ENCODE measurements at regions not wholly inside any gene's neighbourhood (a gene's known extent, or its start where the extent isn't known, plus 50 kb on each side); places are given as distances from the start of the nearest gene placed in this dataset.

DNA sequence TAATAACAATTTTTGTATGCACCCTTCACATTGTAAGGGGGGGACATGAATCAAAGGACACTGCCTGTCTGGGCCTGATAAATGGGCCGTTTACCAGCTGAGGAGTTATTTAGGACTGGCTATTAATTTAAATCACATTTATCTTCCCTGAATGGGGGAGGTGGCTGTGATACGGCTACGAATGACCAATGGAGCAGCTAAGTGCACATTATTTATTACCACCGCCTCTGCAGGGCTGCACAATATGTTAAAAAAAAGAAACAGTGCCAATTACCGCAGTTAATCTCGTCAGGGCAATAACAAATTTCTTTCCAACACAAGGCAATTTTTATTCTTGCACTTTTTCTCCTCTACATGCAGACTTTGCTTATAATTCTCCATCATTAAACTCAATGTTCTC is 318.4 kb downstream of the IRX2 start:
- no peak for DNase-seq

GRCh38 chr5:2432076-2432920 is 319.2 kb downstream of the IRX2 start:
- DNase-seq, result no peak

GRCh38 chr5:2430606-2431005 is 320.9 kb downstream of the IRX2 start:
- DNase-seq, result no peak

GRCh38 chr5:2427983-2428382 is 323.5 kb downstream of the IRX2 start:
- no peak for DNase-seq

- no peak for DNase-seq
Measured at GRCh38 chr5:2423634-2424033, 327.8 kb downstream of the IRX2 start.

DNA sequence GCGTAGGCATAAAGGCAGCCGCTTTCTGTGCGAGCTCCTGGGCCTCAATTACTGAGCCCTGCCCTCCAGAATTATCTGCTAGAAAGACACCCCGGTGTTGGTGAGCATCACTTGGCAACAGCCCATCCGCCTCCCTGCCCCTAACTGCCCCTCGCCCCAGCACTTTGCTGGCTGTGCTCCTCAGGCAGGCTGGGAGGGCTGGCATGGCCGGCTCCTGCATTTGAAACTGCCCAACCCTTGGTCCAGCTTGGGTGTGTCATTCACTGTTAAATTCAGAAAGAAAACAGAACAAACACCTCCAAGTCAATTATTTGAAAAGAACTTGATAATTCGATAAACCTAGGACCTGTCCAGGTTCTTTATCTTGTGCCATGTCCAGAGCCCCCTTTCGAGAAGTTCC is 334.2 kb downstream of the IRX2 start:
- no peak for DNase-seq

- no peak for DNase-seq
Measured at GRCh38 chr5:2415678-2416077, 335.8 kb downstream of the IRX2 start.

- no peak for DNase-seq
Measured at GRCh38 chr5:2410451-2410850, 341.0 kb downstream of the IRX2 start.

GRCh38 chr5:2403296-2403695 is 348.2 kb downstream of the IRX2 start:
- no peak for DNase-seq

DNA sequence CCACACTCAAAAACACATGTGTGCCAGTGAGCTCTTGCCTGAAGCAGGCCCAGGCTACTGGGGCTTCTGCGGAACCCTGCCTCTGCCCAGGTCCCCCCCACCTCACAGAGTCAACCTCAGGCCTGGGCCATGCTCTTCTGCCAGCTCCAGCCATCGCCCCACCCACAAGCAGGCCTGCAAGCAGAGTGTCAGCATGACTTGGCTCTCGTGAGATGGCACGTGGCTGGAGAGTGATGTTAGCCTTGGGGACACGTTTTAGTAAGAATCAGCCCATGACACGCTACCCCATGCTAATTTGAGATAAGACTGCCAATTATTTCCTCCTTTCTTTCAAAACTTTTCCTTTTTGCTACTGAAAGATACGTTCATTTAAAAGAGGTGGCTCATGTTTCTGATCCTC is 351.7 kb downstream of the IRX2 start:
- no peak for DNase-seq

DNA sequence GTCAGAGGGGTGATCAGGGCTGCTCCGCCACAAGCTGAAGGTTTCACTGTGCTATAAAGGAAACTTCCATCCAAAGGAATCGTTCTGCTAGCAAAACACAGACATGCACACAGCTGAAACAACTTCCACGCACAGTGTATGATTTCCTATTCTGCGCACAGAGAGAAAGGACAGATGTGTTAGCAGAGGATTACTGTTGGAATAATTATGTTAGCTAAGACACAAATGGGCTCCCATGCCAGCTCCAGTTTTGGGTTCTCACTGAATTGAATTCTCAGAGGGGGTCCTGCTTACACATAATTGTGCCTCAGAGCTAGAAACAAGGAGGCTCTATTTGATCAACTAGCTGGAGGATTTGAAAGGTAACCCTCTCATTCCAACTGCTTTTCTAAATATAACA is 352.4 kb downstream of the IRX2 start:
- DNase-seq, result no peak

- DNase-seq, result no peak
Measured at GRCh38 chr5:2393556-2393955, 357.9 kb downstream of the IRX2 start.

DNA sequence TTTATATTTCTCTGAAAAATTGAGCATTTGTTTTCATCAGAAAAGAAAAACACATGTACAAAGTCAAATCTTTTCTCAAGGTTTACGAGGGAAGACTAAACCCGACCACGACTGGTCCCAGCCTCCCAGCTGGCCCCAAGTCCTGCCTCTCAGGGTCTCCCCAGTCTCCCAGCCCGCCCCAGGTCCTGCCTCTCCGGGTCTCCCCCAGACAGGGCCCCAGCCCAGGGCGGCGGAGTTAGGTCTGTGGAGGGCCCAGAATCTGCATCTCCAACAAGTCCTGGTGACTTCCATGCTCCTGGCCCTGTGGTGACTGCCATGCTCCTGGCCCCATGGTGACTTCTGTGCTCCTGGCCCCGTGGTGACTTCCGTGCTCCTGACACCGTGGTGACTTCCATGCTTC is 359.9 kb downstream of the IRX2 start:
- no peak for DNase-seq

DNA sequence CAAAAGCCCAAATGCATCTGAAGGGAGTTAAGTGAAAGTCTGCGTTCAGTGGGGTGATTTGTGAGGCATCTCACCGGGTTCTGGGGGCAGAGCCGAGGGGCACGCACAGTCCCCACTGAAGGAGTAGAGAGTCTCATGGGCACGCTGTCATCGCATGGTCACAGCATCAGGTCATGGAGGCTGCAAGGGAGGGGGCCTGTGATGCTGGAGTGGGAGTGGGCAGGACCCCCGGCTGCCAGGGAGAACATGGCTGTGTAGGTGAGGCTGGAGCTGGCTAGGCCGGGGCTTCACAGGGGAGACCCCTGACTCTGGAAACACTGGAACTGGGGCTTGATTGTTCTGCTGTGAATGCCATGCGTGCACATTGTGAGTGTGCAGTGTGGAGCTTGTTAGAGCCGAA is 360.5 kb downstream of the IRX2 start:
- DNase-seq, result no peak

DNA sequence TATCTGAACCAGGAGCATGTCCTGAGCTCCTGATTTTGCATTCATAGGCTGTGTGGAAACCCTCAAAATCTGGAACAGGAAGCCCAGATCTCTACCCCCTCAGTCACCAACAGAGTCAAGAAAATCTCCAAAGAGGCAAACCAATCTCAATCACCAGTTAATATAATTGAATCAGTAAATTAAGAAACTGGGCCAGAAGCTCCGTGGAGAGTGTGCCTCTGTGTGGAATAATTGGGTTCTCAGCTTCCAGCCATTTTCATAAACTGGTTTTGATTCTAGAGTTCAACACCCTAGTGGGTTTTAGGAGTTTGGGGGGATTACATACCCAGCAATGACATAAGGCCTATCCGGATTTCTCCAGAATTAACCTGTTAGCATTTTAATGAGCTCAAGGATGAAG is 362.9 kb downstream of the IRX2 start:
- DNase-seq, result no peak

DNA sequence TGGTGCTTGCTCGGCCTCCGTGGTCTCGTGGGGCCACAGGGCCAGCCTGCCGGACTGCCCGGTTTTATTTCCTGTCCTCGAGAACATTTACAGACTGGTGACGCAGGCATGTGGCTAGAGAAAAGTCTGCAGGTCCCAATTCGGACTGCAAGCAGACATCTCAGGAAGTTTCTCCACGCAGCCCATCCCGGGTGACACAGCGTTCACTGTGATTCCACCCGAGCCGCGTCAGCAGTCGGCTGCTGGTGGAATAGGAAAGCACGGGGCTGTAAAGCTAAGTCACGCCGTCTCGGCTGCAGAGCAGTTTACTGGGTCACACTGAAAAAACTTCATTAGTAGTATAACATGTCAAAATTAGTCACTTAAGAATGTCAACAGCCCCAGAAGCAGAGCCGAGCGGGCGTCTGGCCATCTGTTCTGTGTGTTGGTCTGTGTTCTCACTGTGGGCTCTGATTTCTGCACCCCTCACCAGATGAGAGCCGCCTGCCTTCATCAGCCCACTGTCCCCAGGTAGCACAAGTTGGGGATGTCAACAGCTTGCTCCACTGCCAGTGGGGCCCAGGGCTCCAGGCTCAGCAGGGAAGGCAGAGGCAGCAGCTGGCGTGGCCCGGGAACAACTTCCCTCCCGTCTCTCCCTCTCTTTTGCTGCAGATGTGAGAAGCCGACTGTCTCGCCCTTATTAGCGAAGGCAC is 363.7 kb downstream of the IRX2 start:
- no peak for DNase-seq

DNA sequence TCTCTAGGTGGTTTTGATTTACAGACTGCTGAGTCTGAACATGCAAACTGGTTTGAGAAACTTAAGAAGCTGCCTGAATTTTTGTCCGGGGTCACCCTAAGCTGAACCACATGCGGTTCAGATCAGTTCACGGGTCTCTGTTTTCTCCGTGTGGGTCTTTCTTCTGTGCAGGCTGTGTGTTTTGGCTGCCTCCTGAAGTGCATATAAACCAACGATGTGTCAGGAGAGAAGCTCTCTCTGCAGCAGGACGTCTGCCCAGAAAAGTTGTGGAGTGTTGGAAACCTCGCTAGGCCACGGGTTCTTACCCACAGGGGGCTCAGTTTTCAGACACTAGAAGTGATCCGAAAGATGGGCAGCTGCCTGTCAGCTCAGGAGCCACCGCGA is 364.2 kb downstream of the IRX2 start:
- no peak for DNase-seq

DNA sequence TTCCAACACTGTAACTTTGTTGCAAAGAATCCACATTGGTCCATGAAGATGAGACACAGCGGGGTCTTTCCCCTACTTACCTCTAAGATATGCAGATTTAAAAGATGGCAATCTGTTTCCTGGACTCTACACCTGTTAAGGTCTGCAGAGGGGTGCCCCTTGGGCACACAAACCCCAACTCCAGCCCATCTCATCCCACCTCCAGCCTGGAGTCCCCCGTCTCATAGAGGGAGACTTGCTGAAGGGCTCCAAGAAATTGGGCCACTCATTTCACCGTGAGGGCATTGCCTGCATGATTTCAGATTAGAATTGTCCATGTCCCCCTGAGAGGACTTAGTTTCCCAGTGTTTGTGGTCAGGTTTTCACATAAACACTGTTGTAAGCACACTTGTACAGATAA is 365.7 kb downstream of the IRX2 start:
- no peak for DNase-seq

- no peak for DNase-seq
Measured at GRCh38 chr5:2383698-2384065, 367.8 kb downstream of the IRX2 start.

GRCh38 chr5:2382776-2383697 is 368.4 kb downstream of the IRX2 start:
- DNase-seq, result no peak

DNA sequence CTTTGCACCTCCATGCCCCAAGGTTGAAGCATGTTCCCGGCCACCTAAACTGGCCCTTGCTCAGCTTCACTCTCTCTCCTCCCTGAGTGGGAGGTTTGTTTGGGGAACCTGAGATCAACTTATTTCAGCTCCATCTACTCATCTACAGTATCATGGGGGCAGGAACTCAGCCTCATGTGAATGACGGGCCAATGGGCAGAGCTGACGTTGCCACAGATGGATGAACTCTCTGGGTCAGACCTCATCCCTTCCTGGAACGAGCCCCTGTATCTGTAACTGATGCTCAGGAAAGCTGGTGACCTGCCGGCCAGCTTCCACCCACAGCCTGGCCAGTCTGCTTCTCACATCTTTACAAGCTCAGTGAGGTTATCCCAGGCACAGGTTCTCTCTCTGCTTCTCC is 369.6 kb downstream of the IRX2 start:
- DNase-seq, result no peak

- no peak for DNase-seq
Measured at GRCh38 chr5:2381070-2381469, 370.4 kb downstream of the IRX2 start.

- no peak for DNase-seq
Measured at GRCh38 chr5:2378976-2379375, 372.5 kb downstream of the IRX2 start.
